Stomach (tissue), 4 donors: ENCODE measurements at regions not wholly inside any gene's neighbourhood (a gene's known extent, or its start where the extent isn't known, plus 50 kb on each side); places are given as distances from the start of the nearest gene placed in this dataset.

ENCODE experiments used
- EP300 ChIP-seq: sonication (generic); formaldehyde crosslinking; IDR thresholded peaks from one replicate; pipeline ENCODE4 v1.6.1; 2017; ENCODE audit warnings: antibody characterized with exemption
- POLR2A ChIP-seq, 4 donors: fragments of 450-650 bp; IDR thresholded peaks; one replicate each; pipeline ENCODE4 v1.6.1; 2016; ENCODE audit warnings: antibody characterized with exemption in 4 of 4, control low read depth in 2 of 4, mild to moderate bottlenecking in 1 of 4, moderate library complexity in 1 of 4
- TF ChIP-seq, protein P1 (sequence below), 7 experiments: fragments of 450-650 bp in 4 of 7; fragments of 200-600 bp in 3 of 7; sonication (generic) in 3 of 7; IDR thresholded peaks; one replicate each; pipeline ENCODE4 v1.5.1; 2016 to 2019; ENCODE audit warnings: antibody characterized with exemption in 7 of 7, control low read depth in 2 of 7, mild to moderate bottlenecking in 1 of 7

DNA sequence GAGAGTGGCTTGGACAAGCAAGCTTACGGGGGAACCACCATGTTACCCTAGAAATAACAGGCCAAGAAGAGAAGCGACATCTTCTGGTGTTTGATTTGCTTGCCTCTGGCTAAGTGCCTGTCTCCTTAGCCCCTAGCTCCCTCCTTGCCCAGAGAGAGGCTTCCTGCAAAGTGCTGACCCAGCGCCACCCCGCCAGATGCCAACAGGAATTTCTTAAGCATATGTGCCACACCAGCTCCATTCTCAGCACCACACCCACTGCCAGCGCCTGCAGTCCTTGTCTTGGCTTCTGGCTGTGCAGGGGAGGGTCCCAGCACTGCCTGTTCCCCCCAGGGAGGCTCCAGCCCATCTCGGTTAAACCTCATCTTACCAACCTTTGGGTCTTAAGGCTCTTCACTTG is 74.2 kb upstream of the NCOR2 start:
- TF ChIP-seq, protein P1, sequence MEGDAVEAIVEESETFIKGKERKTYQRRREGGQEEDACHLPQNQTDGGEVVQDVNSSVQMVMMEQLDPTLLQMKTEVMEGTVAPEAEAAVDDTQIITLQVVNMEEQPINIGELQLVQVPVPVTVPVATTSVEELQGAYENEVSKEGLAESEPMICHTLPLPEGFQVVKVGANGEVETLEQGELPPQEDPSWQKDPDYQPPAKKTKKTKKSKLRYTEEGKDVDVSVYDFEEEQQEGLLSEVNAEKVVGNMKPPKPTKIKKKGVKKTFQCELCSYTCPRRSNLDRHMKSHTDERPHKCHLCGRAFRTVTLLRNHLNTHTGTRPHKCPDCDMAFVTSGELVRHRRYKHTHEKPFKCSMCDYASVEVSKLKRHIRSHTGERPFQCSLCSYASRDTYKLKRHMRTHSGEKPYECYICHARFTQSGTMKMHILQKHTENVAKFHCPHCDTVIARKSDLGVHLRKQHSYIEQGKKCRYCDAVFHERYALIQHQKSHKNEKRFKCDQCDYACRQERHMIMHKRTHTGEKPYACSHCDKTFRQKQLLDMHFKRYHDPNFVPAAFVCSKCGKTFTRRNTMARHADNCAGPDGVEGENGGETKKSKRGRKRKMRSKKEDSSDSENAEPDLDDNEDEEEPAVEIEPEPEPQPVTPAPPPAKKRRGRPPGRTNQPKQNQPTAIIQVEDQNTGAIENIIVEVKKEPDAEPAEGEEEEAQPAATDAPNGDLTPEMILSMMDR (IDR thresholded peaks at IDR 0.05): no peak
- TF ChIP-seq EP300: no peak
- TF ChIP-seq POLR2A (IDR thresholded peaks at IDR 0.05): no peak
